ENCODE measurements at regions not wholly inside any gene's neighbourhood (a gene's known extent, or its start where the extent isn't known, plus 50 kb on each side); places are given as distances from the start of the nearest gene placed in this dataset.

DNA sequence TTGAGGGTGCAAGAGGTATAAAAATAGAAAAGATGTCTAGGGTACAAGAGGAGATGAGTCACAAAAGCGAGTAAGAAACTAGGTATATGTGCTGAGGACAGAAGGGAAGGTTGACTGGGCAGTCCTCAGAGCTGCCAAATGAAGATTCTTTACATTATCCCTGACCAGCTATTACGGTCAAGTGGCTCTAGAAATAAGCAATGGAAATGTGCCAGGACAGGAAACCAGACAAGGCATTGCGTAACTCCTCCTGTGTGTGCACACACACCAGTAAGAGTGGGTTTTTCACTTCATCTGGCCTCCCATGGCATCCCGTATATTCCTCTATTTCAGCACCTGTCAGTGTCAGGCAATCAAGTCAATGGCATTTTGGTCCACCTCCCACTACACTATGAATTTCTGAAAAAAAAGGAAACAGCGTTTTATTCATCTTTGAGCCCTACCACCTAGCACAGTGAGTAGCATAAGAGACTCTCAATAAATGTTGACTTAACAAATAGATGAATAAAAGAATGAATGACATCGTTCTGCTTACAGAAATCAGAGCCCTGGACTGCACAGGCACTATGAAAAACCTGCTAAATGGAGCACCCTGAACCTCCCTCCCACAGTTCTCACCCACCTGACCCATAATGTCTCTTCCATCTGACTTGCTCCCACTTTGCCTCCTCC, 62.6 kb upstream of the KLF3 start:
- TF ChIP-seq, protein P1, sequence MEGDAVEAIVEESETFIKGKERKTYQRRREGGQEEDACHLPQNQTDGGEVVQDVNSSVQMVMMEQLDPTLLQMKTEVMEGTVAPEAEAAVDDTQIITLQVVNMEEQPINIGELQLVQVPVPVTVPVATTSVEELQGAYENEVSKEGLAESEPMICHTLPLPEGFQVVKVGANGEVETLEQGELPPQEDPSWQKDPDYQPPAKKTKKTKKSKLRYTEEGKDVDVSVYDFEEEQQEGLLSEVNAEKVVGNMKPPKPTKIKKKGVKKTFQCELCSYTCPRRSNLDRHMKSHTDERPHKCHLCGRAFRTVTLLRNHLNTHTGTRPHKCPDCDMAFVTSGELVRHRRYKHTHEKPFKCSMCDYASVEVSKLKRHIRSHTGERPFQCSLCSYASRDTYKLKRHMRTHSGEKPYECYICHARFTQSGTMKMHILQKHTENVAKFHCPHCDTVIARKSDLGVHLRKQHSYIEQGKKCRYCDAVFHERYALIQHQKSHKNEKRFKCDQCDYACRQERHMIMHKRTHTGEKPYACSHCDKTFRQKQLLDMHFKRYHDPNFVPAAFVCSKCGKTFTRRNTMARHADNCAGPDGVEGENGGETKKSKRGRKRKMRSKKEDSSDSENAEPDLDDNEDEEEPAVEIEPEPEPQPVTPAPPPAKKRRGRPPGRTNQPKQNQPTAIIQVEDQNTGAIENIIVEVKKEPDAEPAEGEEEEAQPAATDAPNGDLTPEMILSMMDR (conservative IDR thresholded peaks at IDR 0.05; ENCODE audit: low read depth, low read length) = no peak
- no peak overlapping the region for H3K4me3 ChIP-seq (ENCODE audit: low read depth, low read length)
- peak; percentile 85 for DNase-seq (ENCODE audit: low read depth)

DNA sequence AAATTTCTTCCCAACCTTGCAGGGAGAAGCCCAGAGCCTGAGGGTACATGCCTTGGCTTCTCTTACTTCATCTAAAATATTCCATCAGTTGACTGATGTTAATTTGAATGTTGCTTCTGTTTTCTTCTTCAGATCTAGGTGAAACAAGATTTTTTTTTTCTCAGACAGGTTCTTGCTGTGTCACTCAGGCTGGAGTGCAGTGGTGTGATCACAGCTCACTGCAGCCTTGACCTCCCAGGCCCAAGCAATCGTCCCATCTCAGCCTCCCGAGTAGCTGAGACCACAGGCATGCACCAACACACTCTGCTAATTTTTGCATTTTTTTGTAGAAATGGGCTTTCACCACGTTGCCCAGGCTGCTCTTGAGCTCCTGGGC, 62.1 kb upstream of the KLF3 start:
- no peak for DNase-seq (ENCODE audit: low read depth)
- TF ChIP-seq, protein P1 (conservative IDR thresholded peaks at IDR 0.05; ENCODE audit: low read depth, low read length) = no peak
- H3K4me3 ChIP-seq (ENCODE audit: low read depth, low read length) = no peak overlapping the region

DNA sequence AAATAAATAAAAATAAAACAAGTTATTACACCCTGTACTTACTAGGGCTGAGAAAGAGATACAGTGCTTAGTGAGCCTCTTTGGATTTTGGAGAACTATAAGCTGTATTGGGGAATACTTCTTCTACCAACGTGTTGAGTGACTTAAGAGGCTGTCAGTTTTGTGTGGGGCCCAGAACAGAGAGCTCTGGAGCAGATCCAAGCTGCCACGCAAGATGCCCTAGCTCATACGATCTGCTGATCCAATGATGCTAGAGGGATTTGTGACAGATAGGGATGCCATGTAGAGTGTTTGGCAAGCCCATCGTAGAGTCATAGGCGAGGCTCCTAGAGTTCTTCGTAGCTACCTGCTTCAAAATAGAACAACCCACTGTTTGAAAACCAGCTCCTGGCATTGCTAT, 60.3 kb upstream of the KLF3 start:
- TF ChIP-seq, protein P1 (conservative IDR thresholded peaks at IDR 0.05; ENCODE audit: low read depth, low read length) = no peak
- H3K4me3 ChIP-seq (ENCODE audit: low read depth, low read length) = no peak overlapping the region
- no peak for DNase-seq (ENCODE audit: low read depth)

DNA sequence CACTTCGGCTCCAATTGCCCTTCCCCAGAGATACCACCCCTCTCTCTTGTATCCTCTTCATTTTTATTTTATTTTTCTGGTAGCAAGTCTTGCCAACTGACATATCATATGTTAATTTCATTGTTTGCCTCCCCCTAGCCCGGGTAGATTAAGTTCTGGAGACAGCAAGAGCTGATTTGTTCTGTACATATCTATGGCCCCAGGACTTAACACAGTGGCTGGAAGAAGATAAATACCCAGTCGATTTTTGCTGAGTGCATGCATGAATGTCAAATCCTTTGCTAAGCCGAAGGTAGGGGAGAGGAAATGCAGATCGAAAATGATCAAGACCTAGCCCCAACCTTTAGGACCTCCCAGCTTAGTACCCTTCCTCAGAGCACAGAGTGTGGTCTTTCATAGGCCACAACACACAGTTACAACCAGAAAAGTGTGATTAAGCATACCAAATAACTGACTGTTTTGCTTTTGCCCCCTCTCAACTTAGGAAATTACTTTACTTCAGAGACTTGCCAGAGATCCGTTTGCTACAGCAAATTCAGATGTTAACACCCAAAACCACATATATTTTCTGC, 58.7 kb upstream of the KLF3 start:
- DNase-seq (ENCODE audit: low read depth) = no peak
- no peak overlapping the region for H3K4me3 ChIP-seq (ENCODE audit: low read depth, low read length)
- TF ChIP-seq, protein P1 (conservative IDR thresholded peaks at IDR 0.05; ENCODE audit: low read depth, low read length) = no peak

DNA sequence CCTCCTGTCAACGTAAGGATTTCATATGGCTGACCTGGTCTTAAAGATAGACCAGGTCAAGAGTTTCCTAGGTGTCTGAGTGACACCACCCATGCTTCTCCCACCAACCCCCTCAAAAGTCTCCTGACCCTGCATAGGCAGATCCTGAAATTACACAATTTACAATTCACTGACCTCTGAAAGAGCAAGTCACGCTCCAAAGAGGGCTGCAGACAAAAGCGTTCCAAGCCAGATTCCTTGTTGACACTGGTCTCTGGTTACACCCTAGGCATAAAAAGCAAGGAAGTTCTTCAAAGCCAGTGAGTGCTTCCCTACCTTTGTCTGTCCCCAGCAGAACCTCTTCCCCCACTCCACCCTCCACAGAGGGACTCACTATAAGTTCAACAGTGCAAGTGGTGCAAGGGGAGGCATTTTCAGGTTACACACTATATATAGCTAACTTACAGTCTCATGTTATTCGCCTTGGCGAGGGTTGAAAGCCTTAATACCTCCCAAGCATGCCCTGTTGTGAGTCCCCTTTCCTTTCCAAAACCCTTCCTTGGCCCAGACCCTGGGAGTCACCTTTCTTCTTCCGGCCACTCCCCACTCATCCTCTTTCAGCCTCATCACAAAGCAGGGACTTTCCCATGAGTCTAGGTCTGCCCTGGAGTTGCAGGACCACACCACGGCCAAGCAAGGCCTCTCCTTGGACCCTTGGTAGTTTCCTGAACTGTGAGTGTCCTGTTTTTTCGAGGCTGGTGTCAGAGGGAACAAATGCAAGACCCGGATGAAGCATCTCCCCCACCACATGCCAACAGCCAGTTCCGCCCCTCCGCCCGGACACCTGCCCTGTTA, 58.0 kb upstream of the KLF3 start:
- TF ChIP-seq, protein P1 (conservative IDR thresholded peaks at IDR 0.05; ENCODE audit: low read depth, low read length) = no peak
- no peak for DNase-seq (ENCODE audit: low read depth)
- no peak overlapping the region for H3K4me3 ChIP-seq (ENCODE audit: low read depth, low read length)

DNA sequence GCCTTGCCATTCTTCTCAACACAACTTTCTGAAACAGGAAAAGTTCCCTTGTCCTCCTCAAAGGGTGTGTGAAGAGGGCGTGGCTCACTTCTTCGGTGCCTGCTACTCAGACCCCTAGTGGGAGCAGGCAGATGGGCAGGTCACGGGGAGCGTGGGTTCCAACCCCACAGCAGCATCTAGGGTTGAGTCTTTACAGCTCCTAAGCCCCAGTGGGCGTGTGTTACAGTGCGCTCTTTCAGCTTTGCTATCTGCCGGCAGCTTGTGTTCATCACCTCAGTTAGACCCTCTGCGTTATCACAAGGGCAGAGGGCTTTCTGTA, 57.5 kb upstream of the KLF3 start:
- no peak overlapping the region for H3K4me3 ChIP-seq (ENCODE audit: low read depth, low read length)
- TF ChIP-seq, protein P1 (conservative IDR thresholded peaks at IDR 0.05; ENCODE audit: low read depth, low read length) = no peak
- DNase-seq (ENCODE audit: low read depth) = no peak
